ENCODE measurements at regions not wholly inside any gene's neighbourhood (a gene's known extent, or its start where the extent isn't known, plus 50 kb on each side); places are given as distances from the start of the nearest gene placed in this dataset.

- ChIA-PET CTCF (no interaction called here), POLR2A (no interaction called here), RAD21 (ENCODE audit: low non-redundant PET in 1 of 2, low total read pairs in 2 of 2, uncharacterized antibody in 2 of 2, unreplicated experiment in 2 of 2) (no interaction called here)
- Histone ChIP-seq H3K36me3 (ENCODE audit: control insufficient read depth in 1 of 2, insufficient read depth in 2 of 2, low read length in 2 of 2) (no peaks in the 10 kb centered on the region), H3K27ac (ENCODE audit: low read depth, low read length) (no peak overlapping the region), H3K9me2 (ENCODE audit: insufficient read depth) (no peaks in the 10 kb centered on the region), H3K79me2 (ENCODE audit: insufficient read depth, low read length) (no peaks in the 10 kb centered on the region), H3K9me3 (ENCODE audit: control insufficient read depth in 1 of 2, insufficient read depth in 1 of 2, low read depth in 1 of 2, low read length in 2 of 2) (no peaks in the 10 kb centered on the region), H3K27me3 (ENCODE audit: insufficient read depth, low read length) (peaks cover 10% of the 10 kb centered on the region; the same call in 1 of the 2 replicates), H3K4me1 (ENCODE audit: control insufficient read depth in 1 of 2, insufficient read depth in 2 of 2, low read length in 2 of 2) (no peaks in the 10 kb centered on the region), H2AFZ (ENCODE audit: low read depth, low read length, poor library complexity, severe bottlenecking) (no peak overlapping the region), H3K4me2 (ENCODE audit: low read length) (no peak overlapping the region), H3K4me3 (replicated peaks in 1 of 2; ENCODE audit: low read depth in 1 of 2, low read length in 2 of 2) (no peak overlapping the region), H4K20me1 (ENCODE audit: insufficient read depth) (no peaks in the 10 kb centered on the region), H3K9ac (ENCODE audit: low read length) (no peak overlapping the region)
- no peak for ATAC-seq
- DNase-seq (ENCODE audit: low read depth, low spot score): no peak
- TF ChIP-seq MAX (IDR thresholded peaks at IDR 0.05) (no peak), POLR2AphosphoS5 (IDR thresholded peaks at IDR 0.05; ENCODE audit: low read depth, low read length) (no peak), EZH2 (IDR thresholded peaks at IDR 0.05) (no peak), JUND (IDR thresholded peaks at IDR 0.05) (no peak), CTCF (IDR thresholded peaks at IDR 0.05 in 2 of 3, conservative IDR thresholded peaks at IDR 0.05 in 1 of 3; ENCODE audit: borderline replicate concordance in 1 of 3, insufficient read depth in 1 of 3, low read depth in 2 of 3, low read length in 2 of 3) (no peak), EZH2phosphoT487 (IDR thresholded peaks at IDR 0.05; ENCODE audit: borderline replicate concordance) (no peak)
- no TSS peak for BruUV-seq (replicated peaks)
- intact Hi-C loops (cut with micrococcal nuclease): no loop called here
These were observed 294.8 kb downstream of the ATPSCKMT start for GRCh38 chr5:9954869-9955268.

GRCh38 chr5:9953691-9954090 lies 296.0 kb downstream of the ATPSCKMT start:
- Histone ChIP-seq H3K9me2 (ENCODE audit: insufficient read depth) (no peaks in the 10 kb centered on the region), H3K36me3 (ENCODE audit: control insufficient read depth in 1 of 2, insufficient read depth in 2 of 2, low read length in 2 of 2) (no peaks in the 10 kb centered on the region), H2AFZ (ENCODE audit: low read depth, low read length, poor library complexity, severe bottlenecking) (no peak overlapping the region), H3K79me2 (ENCODE audit: insufficient read depth, low read length) (no peaks in the 10 kb centered on the region), H3K4me2 (ENCODE audit: low read length) (no peak overlapping the region), H3K27ac (ENCODE audit: low read depth, low read length) (no peak overlapping the region), H3K9me3 (ENCODE audit: control insufficient read depth in 1 of 2, insufficient read depth in 1 of 2, low read depth in 1 of 2, low read length in 2 of 2) (no peaks in the 10 kb centered on the region), H3K4me1 (ENCODE audit: control insufficient read depth in 1 of 2, insufficient read depth in 2 of 2, low read length in 2 of 2) (no peaks in the 10 kb centered on the region), H3K9ac (ENCODE audit: low read length) (no peak overlapping the region), H3K4me3 (replicated peaks in 1 of 2; ENCODE audit: low read depth in 1 of 2, low read length in 2 of 2) (no peak overlapping the region), H3K27me3 (ENCODE audit: insufficient read depth, low read length) (peaks cover 10% of the 10 kb centered on the region; the same call in 1 of the 2 replicates), H4K20me1 (ENCODE audit: insufficient read depth) (no peaks in the 10 kb centered on the region)
- BruUV-seq (replicated peaks): no TSS peak
- ATAC-seq (no peak), DNase-seq (ENCODE audit: low read depth, low spot score) (no peak)
- POLR2A ChIA-PET: no interaction called here
- CTCF ChIA-PET: no interaction called here
- TF ChIP-seq EZH2 (IDR thresholded peaks at IDR 0.05): no peak
- TF ChIP-seq CBX3 (IDR thresholded peaks at IDR 0.05; ENCODE audit: low read depth): no peak
- no peak for TF ChIP-seq YY1 (IDR thresholded peaks at IDR 0.05; ENCODE audit: extremely low read depth, insufficient replicate concordance, low read depth, low read length)
- no peak for TF ChIP-seq EGR1 (IDR thresholded peaks at IDR 0.05; ENCODE audit: low read depth)
- TF ChIP-seq ATF3 (IDR thresholded peaks at IDR 0.05): no peak
- no peak for TF ChIP-seq JUND (IDR thresholded peaks at IDR 0.05)
- no peak for TF ChIP-seq CEBPB (IDR thresholded peaks at IDR 0.05; ENCODE audit: low read depth)
- intact Hi-C loops (cut with micrococcal nuclease): no loop called here
- RAD21 ChIA-PET (ENCODE audit: low non-redundant PET in 1 of 2, low total read pairs in 2 of 2, uncharacterized antibody in 2 of 2, unreplicated experiment in 2 of 2): no interaction called here
